Stimulated activated CD4-positive, alpha-beta T cell treated with anti-CD3 and anti-CD28 coated beads, Interleukin-1b, Interleukin-23, amount 100 ng/mL, for 24 hours (primary cell): ENCODE measurements at regions not wholly inside any gene's neighbourhood (a gene's known extent, or its start where the extent isn't known, plus 50 kb on each side); places are given as distances from the start of the nearest gene placed in this dataset.

ENCODE experiments used
- DNase-seq, 4 experiments: peaks; one replicate each; pipeline ENCODE4 v3.0.0-alpha.2; 2020; ENCODE audit warnings: low read depth in 4 of 4, low spot score in 1 of 4

DNA sequence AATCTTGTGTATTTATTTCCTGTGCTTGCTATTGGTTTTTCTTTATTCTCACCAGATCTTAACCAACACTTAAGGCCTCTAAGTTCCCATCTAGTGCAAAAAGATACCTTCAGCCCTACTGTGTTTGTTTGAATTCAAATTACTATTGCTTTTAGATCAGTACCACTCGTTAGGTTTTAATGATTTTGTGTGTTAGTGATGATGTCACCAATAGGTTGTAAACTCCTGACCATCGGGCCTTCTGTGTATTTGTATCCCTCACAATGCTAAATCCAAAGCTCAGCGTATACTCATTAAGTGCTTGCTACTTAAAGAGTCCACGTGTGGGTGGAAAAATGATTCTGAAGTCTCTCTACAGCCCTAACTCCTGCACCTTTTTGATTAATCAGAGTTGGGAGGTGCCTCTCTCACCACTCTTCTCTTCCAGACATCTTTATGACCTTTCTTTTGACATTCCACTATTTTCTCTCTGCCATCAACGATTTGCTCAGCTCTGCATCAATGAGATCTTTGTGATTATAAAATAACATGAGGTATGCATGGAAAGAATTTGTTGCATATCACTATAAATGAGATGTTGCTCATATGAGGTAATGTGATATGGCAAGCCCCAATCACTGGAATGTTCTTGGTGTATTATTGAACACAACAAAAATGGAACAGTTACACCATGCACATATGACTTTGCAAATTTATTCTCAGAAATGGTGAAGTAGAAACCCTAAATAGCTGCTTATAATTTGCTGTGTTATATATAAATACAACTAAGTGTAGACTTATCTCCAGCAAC, 55.1 kb upstream of the LAMA2 start:
- DNase-seq: no peak

DNA sequence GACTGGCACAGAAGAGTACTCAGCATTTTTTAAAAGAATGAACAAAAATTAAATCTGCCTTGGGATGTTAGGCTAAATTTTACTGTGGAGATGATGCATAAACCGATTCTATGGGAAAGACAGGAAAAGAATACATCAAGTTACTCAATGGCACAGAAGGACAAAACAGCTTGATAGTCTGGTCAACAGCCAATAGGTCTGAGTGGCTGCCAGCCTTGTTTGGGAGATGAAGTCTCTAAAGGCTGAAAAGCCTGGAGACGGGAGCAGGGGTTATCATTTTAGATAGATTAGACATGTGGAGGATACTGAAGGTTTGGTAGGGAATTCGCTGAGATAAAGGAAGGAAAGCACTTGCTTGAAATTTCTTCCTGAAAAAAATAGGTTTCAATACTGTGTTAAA, 56.3 kb upstream of the LAMA2 start:
- DNase-seq: no peak

DNA sequence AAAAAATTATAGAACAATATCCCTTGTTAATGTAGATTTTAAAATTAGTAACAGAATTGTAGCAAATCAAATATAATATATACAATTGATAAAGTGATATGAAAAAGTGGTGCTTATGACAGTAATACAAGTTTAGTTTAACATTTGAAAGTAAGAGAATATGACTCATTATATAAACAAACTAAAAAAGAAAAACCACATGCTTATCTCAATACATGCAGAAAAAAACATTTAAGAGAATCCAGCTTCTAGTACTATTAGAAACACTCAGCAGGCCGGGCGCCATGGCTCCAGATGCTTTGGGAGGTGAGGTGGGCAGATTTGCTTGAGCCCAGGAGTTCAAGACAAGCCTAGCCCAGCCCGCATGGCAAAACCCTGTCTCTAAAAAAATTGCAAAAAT, 60.7 kb upstream of the LAMA2 start:
- no peak for DNase-seq

DNA sequence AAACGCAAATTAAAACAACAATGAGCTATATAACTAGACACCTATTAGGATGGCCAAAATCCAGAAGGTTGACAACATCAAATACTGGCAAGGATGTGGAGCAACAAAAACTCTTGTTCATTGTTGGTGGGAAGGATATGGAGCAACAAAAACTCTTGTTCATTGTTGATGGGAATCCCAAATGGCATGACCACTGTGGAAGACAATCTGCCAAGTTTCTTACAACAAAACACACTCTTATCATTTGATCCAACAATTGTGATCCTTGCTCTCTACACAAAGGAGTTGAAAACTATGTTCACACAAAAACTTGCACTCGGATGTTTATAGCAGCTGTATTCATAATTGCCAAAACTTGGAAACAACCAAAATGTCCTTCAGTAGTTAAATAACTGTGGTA, 61.8 kb upstream of the LAMA2 start:
- no peak for DNase-seq

DNA sequence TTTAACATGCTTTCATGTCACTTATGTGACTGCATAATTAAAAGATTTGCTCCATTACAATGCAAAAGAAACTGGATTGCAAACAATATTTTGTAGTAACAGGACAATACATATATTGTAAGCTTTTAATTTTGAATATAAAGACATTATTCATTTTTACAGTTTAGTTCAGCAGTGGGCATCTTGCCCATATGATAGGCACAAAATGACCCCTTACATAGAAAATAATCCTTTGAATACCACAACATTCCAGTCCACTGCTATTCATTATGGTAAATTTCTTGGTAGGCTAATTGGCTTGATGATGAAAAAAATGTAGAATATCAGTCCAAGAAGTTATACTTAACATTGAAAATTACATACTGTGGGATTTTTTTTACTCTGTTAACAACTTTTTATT, 74.1 kb upstream of the LAMA2 start:
- DNase-seq: no peak

DNA sequence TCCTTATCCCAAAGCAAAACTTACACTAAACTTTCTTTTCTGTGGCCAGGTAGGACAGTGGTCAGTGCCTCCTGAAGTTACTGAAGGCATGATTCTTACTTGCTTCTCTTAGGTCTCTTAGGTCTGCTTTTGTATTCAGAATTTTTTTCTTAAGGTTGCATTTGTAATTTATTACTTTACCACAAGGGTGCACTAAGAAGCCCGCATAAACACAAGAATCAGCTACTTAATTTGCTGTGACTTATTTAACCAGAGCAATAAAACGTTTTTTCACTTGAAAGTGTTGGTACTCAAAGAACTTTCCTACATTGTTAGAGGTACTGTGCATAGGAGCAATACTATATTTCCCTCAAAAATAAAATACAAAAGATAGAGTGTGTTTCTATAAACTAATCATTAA, 75.4 kb upstream of the LAMA2 start:
- DNase-seq: no peak

DNA sequence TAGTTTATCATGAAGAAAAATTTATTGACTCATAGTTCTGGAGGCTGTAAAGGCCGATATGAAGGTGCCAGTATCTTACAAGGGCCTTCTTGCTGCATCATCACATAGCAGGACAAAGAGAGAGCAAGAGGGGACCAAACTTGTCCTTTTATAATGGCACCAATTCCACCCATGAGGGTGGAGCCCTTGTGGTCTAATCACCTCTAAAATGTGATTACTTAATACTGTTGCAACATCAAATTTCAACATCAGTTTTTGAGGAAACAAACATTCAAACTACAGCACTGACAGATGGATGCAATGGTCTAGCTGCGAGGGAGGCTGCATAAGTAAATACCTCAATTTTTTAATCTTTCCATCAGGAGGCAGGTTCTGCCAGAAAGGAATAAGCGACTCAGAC, 76.7 kb upstream of the LAMA2 start:
- DNase-seq: no peak

DNA sequence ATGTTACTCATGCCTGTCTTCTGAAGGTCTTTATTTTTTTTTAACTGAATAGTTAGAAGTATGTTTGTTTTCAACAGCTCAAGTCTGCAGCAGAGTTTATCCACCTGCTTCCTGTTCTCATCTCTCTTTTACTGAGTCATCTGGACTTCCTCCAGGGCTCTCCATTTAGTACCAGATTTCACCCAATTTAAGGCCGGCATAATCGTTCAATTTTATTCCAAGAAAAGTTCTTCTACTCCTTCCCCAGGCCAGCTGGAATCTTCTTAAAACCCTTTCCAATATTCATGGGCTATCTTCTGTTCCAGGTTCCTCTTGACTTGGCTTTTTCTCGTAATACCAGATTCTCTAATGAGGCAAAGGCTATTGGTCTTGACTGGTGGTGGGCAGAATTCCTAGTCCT, 79.0 kb upstream of the LAMA2 start:
- no peak for DNase-seq

DNA sequence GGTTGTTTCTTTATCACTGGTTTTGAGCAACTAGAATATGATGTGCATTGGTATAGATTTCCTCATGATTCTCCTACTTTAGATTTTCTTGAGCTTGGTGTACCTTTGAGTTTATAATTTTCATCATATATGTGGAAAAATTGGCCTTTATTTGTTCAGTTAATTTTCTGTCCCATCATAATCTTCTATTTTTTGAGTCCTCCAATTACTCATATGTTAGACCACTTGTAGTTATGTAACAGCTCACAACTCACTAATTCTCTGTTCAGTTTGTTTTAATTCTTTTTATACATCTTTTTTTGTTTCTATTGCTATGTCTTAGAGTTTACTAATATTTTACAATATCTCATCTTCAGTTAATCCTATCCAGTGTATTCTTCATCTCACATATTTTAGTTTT, 81.3 kb upstream of the LAMA2 start:
- DNase-seq: no peak

DNA sequence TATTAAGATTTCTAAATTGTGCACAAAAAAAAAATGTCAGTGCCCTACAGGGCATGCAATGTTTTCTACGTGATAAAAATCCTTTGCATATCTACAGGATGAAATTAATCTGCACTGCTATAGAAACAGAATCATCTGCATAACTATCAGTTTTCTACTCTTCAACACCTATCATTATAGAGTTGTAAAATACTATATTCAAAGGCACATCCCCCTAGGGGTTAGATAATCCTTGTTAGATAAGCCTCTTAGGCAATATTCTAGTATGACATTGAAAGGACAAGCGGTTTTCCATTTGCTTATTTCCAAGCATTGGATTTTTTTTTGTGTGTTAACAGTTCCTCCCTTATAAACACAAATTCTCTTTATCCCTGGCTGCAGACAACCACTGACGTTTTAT, 98.7 kb upstream of the LAMA2 start:
- no peak for DNase-seq

DNA sequence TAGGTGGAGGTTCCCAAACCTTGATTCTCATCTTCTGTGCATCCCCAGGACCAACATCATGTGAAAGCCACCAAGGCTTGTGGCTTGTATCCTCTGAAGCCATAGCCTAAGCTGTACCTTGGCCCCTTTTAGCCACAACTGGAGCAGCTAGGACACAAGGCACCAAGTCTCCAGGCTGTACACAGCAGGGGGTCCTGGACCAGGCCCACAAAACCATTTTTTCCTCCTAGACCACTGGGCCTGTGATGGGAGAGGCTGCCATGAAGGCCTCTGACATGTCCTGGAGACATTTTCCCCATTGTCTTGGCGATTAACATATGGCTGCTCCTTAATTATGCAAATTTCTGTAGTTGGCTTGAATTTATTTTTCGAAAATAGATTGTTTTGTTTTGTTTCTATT, 114.8 kb upstream of the LAMA2 start:
- DNase-seq: no peak

DNA sequence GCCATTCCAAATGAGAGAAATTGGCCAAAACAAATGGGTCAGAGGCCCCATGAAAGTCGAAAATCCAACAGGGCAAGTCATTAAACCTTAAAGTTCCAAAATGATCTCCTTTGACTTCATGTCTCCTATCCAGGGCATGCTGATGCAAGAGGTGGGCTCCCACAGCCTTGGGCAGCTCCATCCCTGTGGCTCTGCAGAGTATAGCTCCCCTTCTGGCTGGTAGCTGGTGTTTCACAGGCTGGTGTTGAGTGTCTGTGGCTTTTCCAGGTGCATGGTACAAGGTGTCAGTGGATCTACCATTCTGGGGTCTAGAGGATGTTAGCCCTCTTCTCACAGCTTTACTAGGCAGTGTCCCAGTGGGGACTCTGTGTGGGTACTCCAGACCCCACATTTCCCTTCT, 115.2 kb upstream of the LAMA2 start:
- DNase-seq: no peak

DNA sequence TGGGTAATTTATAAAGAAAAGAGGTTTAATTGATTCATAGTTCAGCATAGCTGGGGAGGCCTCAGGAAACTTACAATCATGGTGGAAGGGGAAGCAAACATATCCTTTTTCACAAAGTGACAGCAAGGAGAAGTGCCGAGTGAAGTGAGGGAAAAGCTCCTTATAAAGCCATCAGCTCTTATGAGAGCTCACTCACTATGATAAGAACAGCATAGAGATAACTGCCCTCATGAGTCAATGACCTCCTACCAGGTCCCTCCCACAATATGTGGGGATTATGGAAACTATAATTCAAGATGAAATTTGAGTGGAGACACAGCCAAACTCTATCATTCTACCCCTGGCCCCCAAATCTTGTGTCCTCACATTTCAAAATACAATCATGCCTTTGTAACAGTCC, 115.8 kb upstream of the LAMA2 start:
- no peak for DNase-seq

DNA sequence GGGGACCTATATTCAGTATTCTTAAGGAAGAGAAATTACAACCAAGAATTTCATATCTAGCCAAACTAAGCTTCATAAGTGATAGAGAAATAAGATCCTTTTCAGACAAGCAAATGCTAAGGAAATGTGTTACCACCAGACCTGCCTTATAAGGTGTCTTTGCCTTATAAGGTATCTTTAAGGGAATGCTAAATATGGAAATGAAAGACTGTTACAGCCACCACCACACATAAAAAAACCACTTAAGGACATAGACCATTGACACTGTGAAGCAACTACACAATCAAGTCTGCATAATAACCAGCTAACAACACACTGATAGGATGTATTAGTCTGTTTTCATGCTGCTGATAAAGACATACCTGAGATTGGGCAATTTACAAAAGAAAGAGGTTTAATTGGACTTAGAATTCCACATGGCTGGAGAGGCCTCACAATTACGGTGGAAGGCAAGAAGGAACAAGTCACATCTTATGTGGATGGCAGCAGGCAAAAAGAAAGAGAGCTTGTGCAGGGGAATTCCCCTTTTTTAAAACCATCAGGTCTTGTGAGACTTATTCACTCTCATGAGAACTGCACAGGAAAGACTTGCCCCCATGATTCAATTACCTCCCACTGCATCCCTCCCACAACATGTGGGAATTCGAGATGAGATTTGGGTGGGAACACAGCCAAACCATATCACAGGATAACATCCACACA, 119.2 kb upstream of the LAMA2 start:
- no peak for DNase-seq

DNA sequence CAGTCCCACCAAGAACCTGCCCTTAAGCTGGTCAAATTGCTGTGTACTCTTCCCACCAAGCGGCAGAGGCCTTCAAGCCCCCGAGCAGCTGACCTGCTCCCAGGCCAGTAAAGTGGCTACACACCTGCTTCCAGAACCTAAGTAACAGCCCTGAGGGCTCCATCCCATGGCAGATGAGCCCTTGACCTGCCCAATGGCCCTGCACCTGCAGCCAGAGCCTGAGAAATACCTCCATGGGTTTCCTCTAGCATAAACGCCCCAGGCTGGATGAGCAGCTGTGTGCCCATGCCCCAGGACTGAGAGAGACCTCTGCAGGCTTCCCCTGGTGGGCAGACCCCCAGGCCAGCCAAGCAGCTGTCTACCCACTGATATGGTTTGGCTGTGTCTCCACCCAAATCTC, 123.0 kb upstream of the LAMA2 start:
- no peak for DNase-seq

DNA sequence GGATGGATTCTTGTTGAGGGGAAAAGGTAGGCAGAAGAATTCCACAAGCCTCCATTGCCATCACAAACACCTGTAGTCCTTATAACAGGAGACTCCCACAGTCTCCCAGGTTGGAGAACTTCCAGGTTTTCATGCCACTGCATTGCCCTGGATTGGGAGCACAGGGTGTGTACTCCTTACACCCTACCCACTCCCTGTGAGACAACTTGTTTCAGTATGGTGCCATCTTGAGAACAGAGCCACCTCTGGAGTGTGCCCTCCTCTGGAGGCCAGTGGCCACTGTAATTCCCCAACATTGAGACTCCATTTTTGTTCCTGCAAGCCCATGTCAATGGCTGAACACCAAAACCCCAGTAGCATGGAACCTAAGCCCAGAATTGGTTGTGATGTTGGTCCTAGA, 123.5 kb upstream of the LAMA2 start:
- DNase-seq: no peak

DNA sequence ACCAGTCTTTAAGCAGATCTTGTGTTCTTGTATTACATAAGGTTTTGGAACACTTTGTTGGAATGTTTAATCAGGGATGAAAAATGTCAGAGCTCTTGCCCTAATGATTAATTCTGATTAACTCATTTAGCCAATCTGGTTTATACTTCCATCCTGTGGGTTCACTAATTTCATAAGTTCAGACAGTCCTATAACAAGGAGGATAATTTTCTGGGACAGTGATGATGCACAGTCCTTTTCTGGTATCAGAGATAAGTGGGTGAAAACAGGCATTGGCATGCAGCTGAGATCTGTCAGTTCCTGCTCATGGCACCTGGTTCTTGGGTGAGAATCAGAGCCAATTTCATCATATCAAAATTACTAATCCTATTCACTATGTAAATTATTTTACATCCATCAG, 125.0 kb upstream of the LAMA2 start:
- no peak for DNase-seq

DNA sequence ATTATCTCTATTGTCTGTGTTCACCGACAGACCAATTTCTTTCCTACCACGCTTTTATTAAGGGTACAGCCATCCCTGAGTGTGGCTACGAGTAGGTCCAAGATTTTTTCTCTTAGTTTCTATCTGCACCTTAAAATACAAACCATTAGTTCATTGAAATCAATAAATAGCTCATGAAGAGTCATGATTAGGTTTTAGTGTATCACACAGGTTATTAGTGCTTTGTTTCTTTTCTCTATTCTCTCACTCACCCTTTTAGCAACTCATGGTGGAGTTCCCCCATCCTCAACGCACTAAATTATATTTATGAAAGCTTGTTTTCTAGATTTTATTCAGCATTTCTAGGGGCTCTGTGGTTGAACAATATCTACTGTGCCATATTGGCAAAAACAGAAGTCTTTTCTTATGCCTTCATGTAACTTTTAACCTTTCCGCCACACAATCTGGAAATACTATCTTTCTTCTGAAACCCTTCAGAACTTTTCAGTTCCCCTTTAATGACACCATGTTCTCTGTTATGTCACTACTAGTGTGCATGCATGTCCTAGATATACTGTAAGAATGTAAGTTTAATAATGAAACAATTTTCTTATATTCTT, 128.2 kb upstream of the LAMA2 start:
- DNase-seq: no peak

DNA sequence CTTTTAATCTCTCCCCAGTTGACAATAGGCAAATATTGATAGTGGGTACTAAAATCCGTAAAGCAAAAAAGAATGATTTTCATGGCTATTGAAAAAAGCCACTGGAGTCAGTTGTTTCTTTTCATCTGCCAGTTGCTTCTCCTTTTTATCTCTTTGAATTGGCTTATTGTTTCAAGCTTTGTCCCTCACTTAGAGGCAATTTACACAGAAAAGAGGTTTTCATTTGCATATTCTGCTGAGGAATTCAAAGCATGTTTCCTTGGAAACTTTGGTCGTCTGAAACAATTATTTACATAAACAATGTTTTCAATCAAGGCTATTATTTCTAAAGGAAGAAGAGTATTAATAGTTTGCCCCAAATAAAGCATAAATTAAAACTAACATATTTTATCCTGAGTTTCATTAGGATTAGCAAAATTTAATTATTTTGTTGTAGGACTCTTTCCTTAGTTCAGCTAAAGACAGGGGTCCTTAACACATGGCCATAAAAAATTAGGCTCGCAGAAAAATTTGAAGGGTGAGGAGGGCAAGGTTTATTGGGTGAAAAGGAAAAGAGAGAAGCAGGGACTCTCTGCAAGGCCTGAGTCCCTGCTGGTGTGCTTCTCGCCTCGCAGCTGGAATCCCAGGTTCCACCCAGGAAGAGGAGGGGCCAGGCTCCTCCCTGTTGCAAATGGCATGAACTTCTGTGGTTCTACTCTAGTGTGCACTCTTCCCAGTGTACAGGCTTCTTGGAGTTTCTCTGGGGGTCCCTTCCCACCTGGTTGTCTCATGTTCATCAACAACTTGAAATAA, 138.8 kb upstream of the LAMA2 start:
- DNase-seq: no peak

DNA sequence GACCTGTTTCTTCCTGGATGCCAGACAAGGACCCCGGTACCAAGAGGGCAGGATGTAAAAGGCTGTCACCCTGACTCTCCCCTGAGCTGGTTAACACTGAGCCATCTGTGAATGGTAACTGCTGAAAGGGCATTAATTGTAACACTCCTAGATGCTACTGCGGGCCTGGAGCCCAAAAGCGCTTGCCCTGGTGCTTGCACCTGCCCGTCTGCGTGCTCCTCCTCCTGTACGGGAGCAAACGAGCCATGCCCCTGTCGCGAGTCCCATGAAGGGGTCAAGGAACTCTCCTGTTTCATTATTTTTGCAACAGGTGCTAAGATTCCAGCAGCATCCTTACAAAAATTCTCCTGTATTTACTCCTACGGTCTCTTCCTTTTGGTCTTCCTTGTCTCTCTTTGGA, 140.0 kb upstream of the LAMA2 start:
- no peak for DNase-seq

DNA sequence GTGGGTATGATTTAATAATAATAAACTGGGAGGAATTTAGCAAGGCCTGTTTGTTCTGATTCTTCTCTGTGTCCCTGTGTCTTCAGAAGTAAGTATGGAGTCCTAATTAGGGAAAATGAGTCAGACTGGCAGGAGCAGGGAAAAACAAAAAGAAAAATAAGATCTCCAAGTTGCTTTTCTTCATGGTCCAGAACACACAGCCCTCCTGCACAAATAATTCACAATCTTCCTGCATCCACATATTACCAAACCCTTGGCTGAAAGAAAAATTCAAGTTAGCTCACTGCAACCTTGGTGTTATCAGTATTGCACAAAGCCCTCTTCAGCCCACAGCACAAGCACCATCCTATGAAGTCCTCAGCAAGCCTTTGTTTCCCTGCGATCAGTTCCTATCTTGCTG, 142.0 kb upstream of the LAMA2 start:
- DNase-seq: no peak

DNA sequence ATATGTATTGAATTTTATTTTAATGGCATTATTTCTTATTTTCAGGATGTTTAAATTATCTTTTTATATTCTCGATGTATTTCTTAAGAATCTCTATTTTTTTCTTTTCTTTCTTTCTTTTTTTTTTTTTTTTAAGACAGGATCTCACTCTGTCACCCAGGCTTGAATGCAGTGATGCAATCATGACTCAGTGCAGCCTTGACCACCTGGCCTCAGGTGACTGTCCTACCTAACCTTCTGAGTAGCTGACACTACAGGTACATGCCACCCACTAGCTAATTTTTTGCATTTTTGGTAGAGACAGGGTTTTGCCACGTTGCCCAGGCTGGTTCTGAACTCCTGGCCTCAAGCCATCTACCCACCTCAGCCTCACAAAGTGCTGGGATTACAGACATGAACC, 143.8 kb upstream of the LAMA2 start:
- DNase-seq: no peak
